ENCODE measurements at regions not wholly inside any gene's neighbourhood (a gene's known extent, or its start where the extent isn't known, plus 50 kb on each side); places are given as distances from the start of the nearest gene placed in this dataset.
"Not testable (repeated sequence)": the region's sequence is repeated elsewhere in the genome, so short reads cannot be mapped to it uniquely, and the experiment has no call there.

DNA sequence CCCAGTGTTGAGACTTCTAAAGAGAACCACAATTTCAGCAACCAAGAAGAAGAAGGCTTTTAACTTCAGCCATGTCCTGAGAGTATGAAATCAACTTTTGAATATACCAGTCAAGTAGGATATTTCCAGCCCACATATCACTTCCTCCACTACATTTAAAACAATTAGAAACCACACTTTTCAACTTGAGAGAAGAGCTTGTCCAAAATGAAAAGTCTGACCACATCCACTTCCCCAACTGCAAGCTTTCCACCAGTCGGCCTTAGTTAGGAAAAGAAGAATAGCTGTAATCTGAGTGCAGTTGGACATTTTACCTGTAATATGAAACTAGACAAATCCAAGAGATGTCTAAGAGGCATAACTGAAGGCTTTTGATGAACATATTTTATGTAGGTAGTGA, 101.9 kb upstream of the SLC7A11 start:
- Histone ChIP-seq H3K4me3 (no peak overlapping the region), H3K27me3 (no peaks in the 10 kb centered on the region), H3K36me3 (no peaks in the 10 kb centered on the region), H3K9me3 (no peaks in the 10 kb centered on the region), H3K4me1 (no peaks in the 10 kb centered on the region), H3K27ac (replicated peaks in 1 of 4) (no peak overlapping the region)
- 94% methylated on average over 1 of the region's 1 CpG for WGBS
- intact Hi-C loops (cut with DNase I) = no loop called here
- no peak for DNase-seq (ENCODE audit: extremely low spot score)
- TF ChIP-seq, protein P1, sequence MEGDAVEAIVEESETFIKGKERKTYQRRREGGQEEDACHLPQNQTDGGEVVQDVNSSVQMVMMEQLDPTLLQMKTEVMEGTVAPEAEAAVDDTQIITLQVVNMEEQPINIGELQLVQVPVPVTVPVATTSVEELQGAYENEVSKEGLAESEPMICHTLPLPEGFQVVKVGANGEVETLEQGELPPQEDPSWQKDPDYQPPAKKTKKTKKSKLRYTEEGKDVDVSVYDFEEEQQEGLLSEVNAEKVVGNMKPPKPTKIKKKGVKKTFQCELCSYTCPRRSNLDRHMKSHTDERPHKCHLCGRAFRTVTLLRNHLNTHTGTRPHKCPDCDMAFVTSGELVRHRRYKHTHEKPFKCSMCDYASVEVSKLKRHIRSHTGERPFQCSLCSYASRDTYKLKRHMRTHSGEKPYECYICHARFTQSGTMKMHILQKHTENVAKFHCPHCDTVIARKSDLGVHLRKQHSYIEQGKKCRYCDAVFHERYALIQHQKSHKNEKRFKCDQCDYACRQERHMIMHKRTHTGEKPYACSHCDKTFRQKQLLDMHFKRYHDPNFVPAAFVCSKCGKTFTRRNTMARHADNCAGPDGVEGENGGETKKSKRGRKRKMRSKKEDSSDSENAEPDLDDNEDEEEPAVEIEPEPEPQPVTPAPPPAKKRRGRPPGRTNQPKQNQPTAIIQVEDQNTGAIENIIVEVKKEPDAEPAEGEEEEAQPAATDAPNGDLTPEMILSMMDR (IDR thresholded peaks at IDR 0.05) = no peak
- TF ChIP-seq EP300 (IDR thresholded peaks at IDR 0.05) = no peak
- no peak for TF ChIP-seq POLR2AphosphoS5 (IDR thresholded peaks at IDR 0.05)
- TF ChIP-seq POLR2A (IDR thresholded peaks at IDR 0.05; ENCODE audit: low read depth) = no peak

DNA sequence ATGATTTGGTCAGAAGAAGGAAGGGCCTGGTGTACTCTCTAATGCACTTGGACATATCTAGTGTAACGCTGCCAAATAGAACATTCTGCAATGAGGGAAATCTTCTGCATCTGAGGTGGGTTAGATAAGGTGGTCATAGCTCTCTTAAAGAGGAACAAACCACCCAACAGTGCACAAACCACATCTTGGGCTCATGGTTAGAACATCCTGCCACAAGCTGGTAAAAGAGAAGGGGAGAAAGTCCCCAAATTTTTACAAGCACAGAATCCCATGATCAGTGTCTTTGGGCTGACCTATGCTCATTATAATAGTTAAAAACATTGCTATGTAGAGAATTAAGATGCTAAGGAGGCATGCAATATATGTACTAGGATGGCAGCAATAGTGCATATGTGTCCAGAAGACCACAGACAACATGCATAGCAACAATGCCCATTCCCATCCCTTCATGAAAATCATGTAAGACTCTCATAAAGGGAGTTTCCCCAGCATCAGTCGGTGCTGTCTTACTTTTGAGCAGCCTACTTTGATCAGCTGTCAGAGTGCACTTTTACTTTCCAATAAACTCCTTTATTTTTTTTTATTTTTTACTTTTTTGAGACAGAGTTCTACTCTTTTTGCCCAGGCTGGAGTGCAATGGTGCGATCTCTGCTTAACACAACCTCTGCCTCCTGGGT, 99.7 kb upstream of the SLC7A11 start:
- H3K9me3 ChIP-seq = no peaks in the 10 kb centered on the region
- no peaks in the 10 kb centered on the region for H3K36me3 ChIP-seq
- intact Hi-C loops (cut with DNase I) = no loop called here
- DNase-seq (ENCODE audit: extremely low spot score) = no peak
- no peak overlapping the region for H3K27ac ChIP-seq (replicated peaks in 1 of 4)
- TF ChIP-seq, protein P1 (IDR thresholded peaks at IDR 0.05) = no peak
- TF ChIP-seq EP300 (IDR thresholded peaks at IDR 0.05) (no peak), POLR2A (IDR thresholded peaks at IDR 0.05; ENCODE audit: low read depth) (no peak), POLR2AphosphoS5 (IDR thresholded peaks at IDR 0.05) (no peak)
- no peaks in the 10 kb centered on the region for H3K4me1 ChIP-seq
- no peaks in the 10 kb centered on the region for H3K27me3 ChIP-seq
- WGBS = 82% methylated on average over 3 of the region's 3 CpGs
- no peak overlapping the region for H3K4me3 ChIP-seq

DNA sequence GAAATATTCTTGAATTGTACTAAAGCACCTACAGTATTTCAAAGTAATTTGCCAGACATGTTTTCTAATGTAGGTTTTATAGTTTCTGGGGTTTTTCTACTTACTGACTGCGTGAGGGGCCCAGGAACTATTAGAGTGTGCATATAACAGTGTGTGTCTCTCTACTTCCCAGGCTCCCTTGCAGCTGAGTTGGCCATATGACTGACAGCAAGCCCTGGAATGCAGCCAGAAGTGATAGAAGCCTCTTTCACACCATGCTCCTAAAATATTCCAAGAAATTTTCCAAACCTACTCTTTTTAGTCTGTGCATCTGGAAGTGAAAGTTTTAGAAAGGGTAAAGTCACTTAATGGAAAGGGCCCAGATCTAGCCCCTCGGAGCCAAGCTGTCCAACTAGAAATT, 96.7 kb upstream of the SLC7A11 start:
- no peak for DNase-seq (ENCODE audit: extremely low spot score)
- Histone ChIP-seq H3K27ac (replicated peaks in 1 of 4) (no peak overlapping the region), H3K36me3 (no peaks in the 10 kb centered on the region), H3K27me3 (no peaks in the 10 kb centered on the region), H3K4me3 (no peak overlapping the region), H3K9me3 (no peaks in the 10 kb centered on the region), H3K4me1 (no peaks in the 10 kb centered on the region)
- TF ChIP-seq, protein P1 (IDR thresholded peaks at IDR 0.05) = no peak
- TF ChIP-seq POLR2A (IDR thresholded peaks at IDR 0.05; ENCODE audit: low read depth) = no peak
- no peak for TF ChIP-seq POLR2AphosphoS5 (IDR thresholded peaks at IDR 0.05)
- TF ChIP-seq EP300 (IDR thresholded peaks at IDR 0.05) = no peak
- intact Hi-C loops (cut with DNase I) = no loop called here
- 88% methylated on average over 2 of the region's 2 CpGs for WGBS

DNA sequence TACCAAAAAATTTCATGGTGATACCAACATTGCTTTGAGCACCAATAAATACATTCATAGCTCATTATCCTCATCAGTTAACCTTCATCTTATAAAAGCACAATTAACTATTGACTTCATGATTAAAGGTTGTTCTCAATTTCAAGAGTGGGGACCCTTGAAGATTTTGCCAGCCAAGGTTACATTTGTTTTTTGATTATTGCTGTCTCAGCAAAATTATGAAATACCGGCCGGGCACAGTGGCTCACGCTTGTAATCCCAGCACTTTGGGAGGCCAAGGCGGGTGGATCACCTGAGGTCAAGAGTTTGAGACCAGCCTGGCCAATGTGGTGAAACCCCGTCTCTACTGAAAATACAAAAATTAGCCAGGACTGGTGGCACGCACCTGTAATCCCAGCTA, 96.1 kb upstream of the SLC7A11 start:
- H3K36me3 ChIP-seq; H3K27ac ChIP-seq (replicated peaks in 1 of 4); H3K9me3 ChIP-seq; H3K4me1 ChIP-seq; H3K4me3 ChIP-seq; DNase-seq (ENCODE audit: extremely low spot score); H3K27me3 ChIP-seq; intact Hi-C loops (cut with DNase I): not testable (repeated sequence)
- 96% methylated on average over 6 of the region's 6 CpGs for WGBS

DNA sequence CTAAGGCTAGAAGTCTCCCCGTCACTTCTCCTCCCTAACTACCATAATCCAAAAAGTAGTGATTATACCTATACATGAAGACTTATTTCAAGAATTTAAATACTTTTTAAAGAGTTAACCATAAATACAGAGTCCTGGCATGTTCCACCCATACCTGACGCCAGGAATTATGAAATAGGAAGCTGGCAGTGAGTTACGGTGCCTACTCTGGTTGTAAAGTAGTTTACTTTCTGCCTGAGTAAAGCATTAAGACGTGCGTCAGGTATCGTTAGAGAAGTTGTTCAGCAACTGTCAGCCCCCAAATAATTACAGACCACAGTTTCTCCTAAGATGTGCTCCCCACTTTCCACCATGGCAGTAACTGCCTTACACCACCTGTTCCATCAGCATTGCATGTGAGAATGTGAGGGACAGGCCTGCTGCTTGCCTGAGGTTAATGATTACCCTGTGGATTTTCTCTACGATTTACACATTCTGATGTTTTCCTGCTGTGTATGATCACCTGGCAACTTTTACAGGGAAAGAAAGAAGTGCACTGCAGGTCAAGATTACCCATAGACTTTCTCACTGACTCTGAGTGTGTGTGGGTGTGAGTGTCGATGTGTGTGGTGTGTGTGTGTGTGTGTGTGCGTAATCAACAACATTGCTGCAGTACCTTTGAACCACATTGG, 92.3 kb upstream of the SLC7A11 start:
- no peak for DNase-seq (ENCODE audit: extremely low spot score)
- Histone ChIP-seq H3K4me3 (no peak overlapping the region), H3K27me3 (no peaks in the 10 kb centered on the region), H3K4me1 (no peaks in the 10 kb centered on the region), H3K27ac (replicated peaks in 1 of 4) (no peak overlapping the region), H3K36me3 (no peaks in the 10 kb centered on the region), H3K9me3 (no peaks in the 10 kb centered on the region)
- TF ChIP-seq, protein P1 (IDR thresholded peaks at IDR 0.05) = no peak
- TF ChIP-seq POLR2A (IDR thresholded peaks at IDR 0.05; ENCODE audit: low read depth) (no peak), POLR2AphosphoS5 (IDR thresholded peaks at IDR 0.05) (no peak)
- WGBS = 88% methylated on average over 9 of the region's 9 CpGs
- intact Hi-C loops (cut with DNase I) = no loop called here

DNA sequence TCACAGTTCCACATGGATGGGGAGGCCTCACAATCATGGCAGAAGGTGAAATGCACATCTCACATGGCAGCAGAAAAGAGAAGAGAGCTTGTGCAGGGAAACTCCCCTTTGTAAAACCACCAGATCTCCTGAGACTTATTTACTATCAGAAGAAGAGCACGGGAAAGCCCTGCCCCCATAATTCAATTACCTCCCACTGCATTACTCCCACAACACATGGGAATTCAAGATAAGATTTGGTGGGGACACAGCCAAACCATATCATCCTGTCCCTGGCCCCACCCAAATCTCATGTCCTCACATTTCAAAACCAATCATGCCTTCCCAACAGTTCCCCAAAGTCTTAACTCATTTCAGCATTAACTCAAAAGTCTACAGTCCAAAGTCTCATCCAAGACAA, 90.3 kb upstream of the SLC7A11 start:
- WGBS = 88% methylated on average over 1 of the region's 1 CpG
- H3K36me3 ChIP-seq; H3K9me3 ChIP-seq; H3K4me1 ChIP-seq; H3K27ac ChIP-seq (replicated peaks in 1 of 4); H3K27me3 ChIP-seq; intact Hi-C loops (cut with DNase I); H3K4me3 ChIP-seq; DNase-seq (ENCODE audit: extremely low spot score): not testable (repeated sequence)

All from esophagus muscularis mucosa (tissue), 4 donors.